Fibroblast of lung (primary cell): ENCODE measurements at regions not wholly inside any gene's neighbourhood (a gene's known extent, or its start where the extent isn't known, plus 50 kb on each side); places are given as distances from the start of the nearest gene placed in this dataset.

ENCODE experiments used
- DNase-seq, 2 donors: peaks; one replicate each; pipeline versions ENCODE4 v3.0.0 to v3.0.0-alpha.2; 2010; ENCODE audit warnings: low read depth in 2 of 2
- H2AFZ ChIP-seq: 2 replicates; pipeline ENCODE4 v1.5.1; 2012; ENCODE audit warnings: low read length, control low read depth, inconsistent platforms
- H3K27ac ChIP-seq: 2 replicates; pipeline ENCODE4 v1.5.1; 2011; ENCODE audit warnings: low read length, control low read depth; ENCODE audit not compliant: insufficient read depth
- H3K27me3 ChIP-seq: 2 replicates; pipeline ENCODE4 v1.5.1; 2011; ENCODE audit warnings: mild to moderate bottlenecking, low read length; ENCODE audit not compliant: control insufficient read depth, insufficient read depth
- H3K36me3 ChIP-seq: 2 replicates; pipeline ENCODE4 v1.5.1; 2011; ENCODE audit warnings: low read length; ENCODE audit not compliant: control insufficient read depth, insufficient read depth
- H3K4me1 ChIP-seq: 2 replicates; pipeline ENCODE4 v1.5.1; 2011; ENCODE audit warnings: low read length; ENCODE audit not compliant: control insufficient read depth, insufficient read depth; ENCODE audit errors: extremely low read depth
- H3K4me2 ChIP-seq: 2 replicates; pipeline ENCODE4 v1.5.1; 2011; ENCODE audit warnings: low read length, control low read depth; ENCODE audit not compliant: insufficient read depth; ENCODE audit errors: extremely low read depth
- H3K4me3 ChIP-seq, 4 experiments: fragments of 200-600 bp in 1 of 4; sonication (generic) in 1 of 4; replicated peaks in 1 of 4; 2 replicates each; pipeline ENCODE4 v1.5.1; 2011 to 2016; ENCODE audit warnings: low read length in 4 of 4, low read depth in 3 of 4, mild to moderate bottlenecking in 3 of 4, control low read depth in 2 of 4, inconsistent platforms in 1 of 4, mixed read lengths in 1 of 4; ENCODE audit not compliant: insufficient read depth in 1 of 4; ENCODE audit errors: control extremely low read depth in 1 of 4
- H3K79me2 ChIP-seq: 2 replicates; pipeline ENCODE4 v1.5.1; 2012; ENCODE audit warnings: mild to moderate bottlenecking, low read length, inconsistent platforms; ENCODE audit not compliant: control insufficient read depth, insufficient read depth
- H3K9ac ChIP-seq: 2 replicates; pipeline ENCODE4 v1.5.1; 2011; ENCODE audit warnings: mild to moderate bottlenecking, low read length, control low read depth; ENCODE audit not compliant: insufficient read depth
- H3K9me3 ChIP-seq: 2 replicates; pipeline ENCODE4 v1.5.1; 2012; ENCODE audit warnings: low read depth, low read length; ENCODE audit not compliant: control insufficient read depth, insufficient read depth
- H4K20me1 ChIP-seq: 2 replicates; pipeline ENCODE4 v1.5.1; 2011; ENCODE audit warnings: low read length; ENCODE audit not compliant: control insufficient read depth, insufficient read depth; ENCODE audit errors: extremely low read depth
- CTCF ChIP-seq, 2 donors: IDR thresholded peaks in 1 of 2; conservative IDR thresholded peaks in 1 of 2; 1 replicate in 1 of 2; 2 replicates in 1 of 2; pipeline ENCODE4 v1.5.1; 2011 to 2012; ENCODE audit warnings: low read length in 2 of 2, control low read depth in 1 of 2, inconsistent platforms in 1 of 2, low read depth in 1 of 2, mild to moderate bottlenecking in 1 of 2
- EZH2 ChIP-seq: IDR thresholded peaks from 2 replicates; pipeline ENCODE4 v1.5.1; 2012; ENCODE audit warnings: low read length, control low read depth, mild to moderate bottlenecking; ENCODE audit errors: missing control alignments

GRCh38 chr11:27253224-27253623 lies 109.8 kb downstream of the CCDC34 start:
- peak in 1 of 2 donors; percentile 40 for DNase-seq
- Histone ChIP-seq H3K4me3 (no peak overlapping the region), H2AFZ (no peak overlapping the region), H4K20me1 (no peaks in the 10 kb centered on the region), H3K4me2 (no peak overlapping the region), H3K79me2 (no peaks in the 10 kb centered on the region), H3K27me3 (no peaks in the 10 kb centered on the region), H3K9ac (no peak overlapping the region), H3K36me3 (no peaks in the 10 kb centered on the region), H3K9me3 (no peaks in the 10 kb centered on the region), H3K4me1 (no peaks in the 10 kb centered on the region), H3K27ac (no peak overlapping the region)
- TF ChIP-seq EZH2 (no peak), CTCF (conservative IDR thresholded peaks at IDR 0.05 in 1 of 2, IDR thresholded peaks at IDR 0.05 in 1 of 2; ENCODE audit: low read depth in 1 of 2, low read length in 2 of 2) (no peak)

- Histone ChIP-seq H3K9me3 (no peaks in the 10 kb centered on the region), H3K27me3 (no peaks in the 10 kb centered on the region), H3K4me2 (no peak overlapping the region), H3K4me3 (no peak overlapping the region), H4K20me1 (no peaks in the 10 kb centered on the region), H3K36me3 (no peaks in the 10 kb centered on the region), H3K9ac (no peak overlapping the region), H3K79me2 (no peaks in the 10 kb centered on the region), H3K4me1 (no peaks in the 10 kb centered on the region), H2AFZ (no peak overlapping the region), H3K27ac (no peak overlapping the region)
- DNase-seq = no peak
- TF ChIP-seq EZH2 = no peak
- no peak for TF ChIP-seq CTCF (conservative IDR thresholded peaks at IDR 0.05 in 1 of 2, IDR thresholded peaks at IDR 0.05 in 1 of 2; ENCODE audit: low read depth in 1 of 2, low read length in 2 of 2)
These were observed 111.9 kb downstream of the CCDC34 start for GRCh38 chr11:27250867-27251665.

GRCh38 chr11:27248576-27249509 lies 114.2 kb downstream of the CCDC34 start:
- H2AFZ ChIP-seq = no peak overlapping the region
- no peaks in the 10 kb centered on the region for H3K9me3 ChIP-seq
- TF ChIP-seq CTCF (conservative IDR thresholded peaks at IDR 0.05 in 1 of 2, IDR thresholded peaks at IDR 0.05 in 1 of 2; ENCODE audit: low read depth in 1 of 2, low read length in 2 of 2) = no peak

More at GRCh38 chr11:27248576-27249509, 114.2 kb downstream of the CCDC34 start:
- H4K20me1 ChIP-seq = no peaks in the 10 kb centered on the region
- H3K27me3 ChIP-seq = no peaks in the 10 kb centered on the region
- no peaks in the 10 kb centered on the region for H3K4me1 ChIP-seq
- H3K27ac ChIP-seq = no peak overlapping the region
- no peak overlapping the region for H3K4me3 ChIP-seq
- H3K36me3 ChIP-seq = no peaks in the 10 kb centered on the region
- no peaks in the 10 kb centered on the region for H3K79me2 ChIP-seq
- no peak overlapping the region for H3K9ac ChIP-seq
- no peak overlapping the region for H3K4me2 ChIP-seq
- DNase-seq = peak in 1 of 2 donors; percentile 50
